Lung (tissue), 11 donors: ENCODE measurements at regions not wholly inside any gene's neighbourhood (a gene's known extent, or its start where the extent isn't known, plus 50 kb on each side); places are given as distances from the start of the nearest gene placed in this dataset.

Experiments used
- ATAC-seq: fragments of 200-7000 bp; cut with Tn5 transposase; one replicate; pipeline ENCODE4 v1.9.1; 2020; ENCODE audit warnings: moderate number of reproducible peaks; ENCODE audit not compliant: insufficient read depth, low FRiP score
- DNase-seq, 3 donors: peaks; one replicate each; pipeline ENCODE4 v3.0.0-alpha.2; 2013 to 2017
- H3K27ac ChIP-seq, 2 donors: one replicate each; pipeline ENCODE4 v1.5.1; 2013; ENCODE audit warnings: mild to moderate bottlenecking in 2 of 2, moderate library complexity in 2 of 2, control low read depth in 1 of 2, inconsistent platforms in 1 of 2, low read depth in 1 of 2, low read length in 1 of 2
- H3K27me3 ChIP-seq, 3 donors: one replicate each; pipeline ENCODE4 v1.5.1; 2013; ENCODE audit warnings: low read length in 2 of 3; ENCODE audit not compliant: control insufficient read depth in 3 of 3, insufficient read depth in 3 of 3
- H3K36me3 ChIP-seq, 4 donors: one replicate each; pipeline ENCODE4 v1.5.1; 2013; ENCODE audit warnings: low read length in 4 of 4, mild to moderate bottlenecking in 1 of 4, moderate library complexity in 1 of 4; ENCODE audit not compliant: control insufficient read depth in 4 of 4, insufficient read depth in 4 of 4
- H3K4me1 ChIP-seq, 5 donors: one replicate each; pipeline ENCODE4 v1.5.1; 2013; ENCODE audit warnings: low read length in 5 of 5, mild to moderate bottlenecking in 2 of 5, moderate library complexity in 1 of 5; ENCODE audit not compliant: control insufficient read depth in 5 of 5, insufficient read depth in 5 of 5
- H3K4me3 ChIP-seq: one replicate; pipeline ENCODE4 v1.5.1; 2013; ENCODE audit warnings: mild to moderate bottlenecking, control low read depth, moderate library complexity
- H3K9ac ChIP-seq, 2 donors: one replicate each; pipeline ENCODE4 v1.5.1; 2013; ENCODE audit warnings: low read length in 2 of 2, control low read depth in 1 of 2; ENCODE audit not compliant: insufficient read depth in 1 of 2
- H3K9me3 ChIP-seq, 4 donors: one replicate each; pipeline ENCODE4 v1.5.1; 2013; ENCODE audit warnings: low read length in 3 of 4, mild to moderate bottlenecking in 1 of 4, moderate library complexity in 1 of 4; ENCODE audit not compliant: control insufficient read depth in 4 of 4, insufficient read depth in 3 of 4
- CTCF ChIP-seq: IDR thresholded peaks from 2 replicates; pipeline ENCODE4 v1.5.1; 2012; ENCODE audit warnings: mild to moderate bottlenecking; ENCODE audit errors: control extremely low read depth, extremely low read depth
- WGBS, 2 donors: extraction: QIAGEN DNeasy Blood & Tissue Kit; methylation state at CpG; one replicate each; pipeline ENCODE4 v1.1.7; 2013; 5-methylcytosine and 5-hydroxymethylcytosine counted together
- donor health status: control.
- donor health status: control.
- donor health status: Bipolar disorder and iron deficiency.
- donor health status: healthy.
- donor health status: DM: yes; HTN: yes; CAD: no.

GRCh38 chr15:96072821-96073220 is 257.7 kb upstream of the NR2F2 start:
- 91 to 92% methylated on average over 2 of the region's 2 CpGs for WGBS, 2 donors
- Histone ChIP-seq H3K27ac (no peak overlapping the region), H3K36me3 (no peaks in the 10 kb centered on the region), H3K9ac (no peak overlapping the region), H3K4me3 (no peak overlapping the region), H3K27me3 (no peaks in the 10 kb centered on the region), H3K4me1 (no peaks in the 10 kb centered on the region), H3K9me3 (no peaks in the 10 kb centered on the region)
- DNase-seq: no peak
- ATAC-seq: no peak
- TF ChIP-seq CTCF: no peak

GRCh38 chr15:96073908-96074307 is 256.6 kb upstream of the NR2F2 start:
- no peak overlapping the region for H3K4me3 ChIP-seq
- no peak for ATAC-seq
- no peaks in the 10 kb centered on the region for H3K36me3 ChIP-seq
- H3K27me3 ChIP-seq: no peaks in the 10 kb centered on the region
- H3K9me3 ChIP-seq: no peaks in the 10 kb centered on the region
- H3K9ac ChIP-seq: no peak overlapping the region
- H3K27ac ChIP-seq: no peak overlapping the region
- DNase-seq: no peak
- no peak for TF ChIP-seq CTCF
- no peaks in the 10 kb centered on the region for H3K4me1 ChIP-seq
- 92 to 94% methylated on average over 4 of the region's 4 CpGs for WGBS, 2 donors

- Histone ChIP-seq H3K4me1 (no peaks in the 10 kb centered on the region), H3K36me3 (no peaks in the 10 kb centered on the region), H3K9me3 (no peaks in the 10 kb centered on the region), H3K4me3 (no peak overlapping the region), H3K9ac (no peak overlapping the region), H3K27ac (no peak overlapping the region), H3K27me3 (no peaks in the 10 kb centered on the region)
- WGBS, 2 donors: 79 to 82% methylated on average over 2 of the region's 2 CpGs
- no peak for ATAC-seq
- no peak for DNase-seq
- no peak for TF ChIP-seq CTCF
Measured at GRCh38 chr15:96075895-96076294, 254.6 kb upstream of the NR2F2 start.

GRCh38 chr15:96076350-96076749 is 254.2 kb upstream of the NR2F2 start:
- no peak for ATAC-seq
- H3K9me3 ChIP-seq: no peaks in the 10 kb centered on the region
- no peaks in the 10 kb centered on the region for H3K36me3 ChIP-seq
- DNase-seq: no peak
- H3K9ac ChIP-seq: no peak overlapping the region
- no peak for TF ChIP-seq CTCF
- H3K4me1 ChIP-seq: no peaks in the 10 kb centered on the region
- H3K4me3 ChIP-seq: no peak overlapping the region
- no peaks in the 10 kb centered on the region for H3K27me3 ChIP-seq
- no peak overlapping the region for H3K27ac ChIP-seq
- 87 to 91% methylated on average over 6 of the region's 6 CpGs for WGBS, 2 donors
